SK-N-SH treated with all-trans-retinoic acid at 6 μM for 48 hours (cell line): ENCODE measurements at regions not wholly inside any gene's neighbourhood (a gene's known extent, or its start where the extent isn't known, plus 50 kb on each side); places are given as distances from the start of the nearest gene placed in this dataset.

Experiments used
- ESRRG ChIP-seq: fragments of 250-450 bp; sonication (Bioruptor Pico); IDR thresholded peaks from 2 replicates; pipeline ENCODE4 v1.6.1; 2021; ENCODE audit warnings: mild to moderate bottlenecking
- SNAI2 ChIP-seq: fragments of 250-450 bp; sonication (Bioruptor Pico); IDR thresholded peaks from 2 replicates; pipeline ENCODE4 v1.5.0; 2020; ENCODE audit warnings: mild to moderate bottlenecking, moderate library complexity

DNA sequence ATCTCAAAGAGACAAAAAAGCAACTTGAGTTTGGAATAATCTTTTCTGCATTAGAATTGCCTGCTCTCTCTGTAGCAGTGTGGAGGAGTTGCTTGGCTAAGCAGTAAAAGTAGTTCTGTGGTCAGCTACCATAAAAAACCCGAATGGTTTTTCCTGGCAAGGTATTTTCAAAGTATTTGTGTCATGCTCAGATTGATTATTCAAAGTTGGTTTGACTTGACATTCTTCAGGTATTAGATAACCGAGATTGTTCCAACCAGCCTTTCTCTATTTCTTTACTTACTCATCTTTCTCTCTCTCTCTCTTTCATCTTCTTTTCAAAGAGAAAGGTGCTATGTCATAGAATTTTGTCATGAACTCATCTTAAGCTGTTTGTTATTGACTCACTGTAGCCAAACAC lies 404.9 kb downstream of the CPS1 start:
- TF ChIP-seq ESRRG (CRISPR knock-in tag) (no peak), SNAI2 (CRISPR knock-in tag) (no peak)
